Fibroblast of skin of left quadriceps (primary cell): ENCODE measurements at regions not wholly inside any gene's neighbourhood (a gene's known extent, or its start where the extent isn't known, plus 50 kb on each side); places are given as distances from the start of the nearest gene placed in this dataset.
"Not testable (repeated sequence)": the region's sequence is repeated elsewhere in the genome, so short reads cannot be mapped to it uniquely, and the experiment has no call there.

Experiments
- DNase-seq, 2 experiments: peaks; one replicate each; pipeline ENCODE4 v3.0.0-alpha.2; 2013; ENCODE audit warnings: low read depth in 2 of 2

DNA sequence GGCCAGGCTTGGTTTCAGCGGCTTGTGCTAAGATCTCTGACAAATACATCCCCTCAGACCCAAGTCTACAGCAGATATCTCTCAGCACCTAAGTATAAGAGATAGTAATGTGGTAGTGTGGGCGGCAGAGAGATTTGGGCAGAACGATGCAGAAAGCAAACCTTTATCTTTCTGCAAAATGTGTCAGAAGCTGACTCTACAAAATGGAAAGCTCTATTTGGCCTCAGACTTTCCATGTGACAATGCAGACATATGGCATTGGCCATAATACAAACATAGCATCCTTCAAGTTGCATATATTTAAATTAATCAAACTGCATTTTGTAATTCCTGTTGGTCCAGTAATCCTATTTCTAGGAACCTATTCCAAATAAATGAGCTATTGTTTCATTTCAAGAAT lies 102.5 kb upstream of the RAI14 start:
- DNase-seq: no peak

DNA sequence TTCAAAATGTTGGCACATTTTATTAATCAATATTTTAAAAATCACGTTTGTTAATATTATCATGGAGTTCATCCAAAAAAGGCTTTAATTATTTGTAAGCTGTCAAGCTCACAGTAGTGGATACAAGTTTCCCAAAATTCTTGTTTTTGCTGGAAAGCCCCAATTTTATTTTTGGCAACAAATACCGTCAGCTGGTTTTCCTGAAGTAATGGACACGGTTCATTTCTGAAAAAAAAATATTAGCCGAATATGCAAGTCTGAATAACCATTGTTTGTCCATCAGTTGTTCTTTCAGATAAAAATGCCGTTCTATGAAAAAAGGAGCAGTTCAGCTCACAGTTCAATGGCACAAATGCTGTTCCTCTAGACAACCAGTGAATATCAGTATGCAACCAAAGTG lies 101.5 kb upstream of the RAI14 start:
- DNase-seq: no peak

DNA sequence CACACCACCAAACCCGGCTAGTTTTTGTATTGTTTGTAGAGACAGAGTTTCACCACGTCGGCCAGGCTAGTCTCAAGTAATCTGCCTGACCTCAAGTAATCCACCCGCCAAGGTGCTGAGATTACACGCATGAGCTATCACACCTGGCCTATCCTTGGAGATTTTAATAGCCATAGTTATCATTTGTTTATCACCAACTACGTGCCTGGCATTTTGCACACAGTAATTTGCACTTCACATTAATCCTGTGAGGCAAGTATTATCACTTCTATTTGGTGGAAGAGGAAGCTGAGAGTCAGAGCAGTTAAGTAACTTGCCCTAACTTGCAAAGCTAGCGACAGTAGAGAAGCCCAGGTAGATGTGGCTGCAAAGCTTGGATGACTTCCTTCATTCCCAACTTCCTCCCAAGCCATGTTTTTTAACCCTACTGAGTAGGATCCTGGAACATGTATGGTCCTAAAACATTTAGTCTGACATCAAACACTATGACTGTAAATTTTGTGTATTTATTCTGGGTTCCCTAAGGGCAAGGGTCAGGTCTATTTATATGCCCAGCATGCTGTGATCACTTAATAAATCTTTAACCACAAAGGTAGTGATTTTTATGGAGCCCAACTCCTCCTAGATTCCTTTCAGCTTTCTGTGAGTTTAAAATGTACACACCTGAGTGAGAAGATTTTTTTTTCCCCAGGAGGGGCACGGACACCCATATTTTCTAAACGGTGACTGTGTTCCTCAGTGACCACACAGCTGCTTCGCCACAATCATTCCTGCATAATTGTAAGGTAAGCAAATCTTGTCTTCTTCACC lies 100.2 kb upstream of the RAI14 start:
- DNase-seq: no peak

DNA sequence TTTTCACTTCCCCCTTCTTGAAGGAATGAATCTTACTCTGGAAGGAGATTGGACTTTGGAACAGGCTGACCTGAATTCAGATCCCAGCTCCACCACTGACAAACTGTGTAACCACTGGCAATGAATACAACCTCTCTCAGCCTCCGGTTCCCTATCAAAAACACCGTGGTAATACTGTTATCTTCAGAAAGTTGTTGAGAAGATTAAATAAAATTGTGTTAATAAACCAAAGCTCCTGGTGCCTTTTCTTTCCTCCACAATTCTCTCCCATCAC lies 99.7 kb upstream of the RAI14 start:
- DNase-seq: no peak

DNA sequence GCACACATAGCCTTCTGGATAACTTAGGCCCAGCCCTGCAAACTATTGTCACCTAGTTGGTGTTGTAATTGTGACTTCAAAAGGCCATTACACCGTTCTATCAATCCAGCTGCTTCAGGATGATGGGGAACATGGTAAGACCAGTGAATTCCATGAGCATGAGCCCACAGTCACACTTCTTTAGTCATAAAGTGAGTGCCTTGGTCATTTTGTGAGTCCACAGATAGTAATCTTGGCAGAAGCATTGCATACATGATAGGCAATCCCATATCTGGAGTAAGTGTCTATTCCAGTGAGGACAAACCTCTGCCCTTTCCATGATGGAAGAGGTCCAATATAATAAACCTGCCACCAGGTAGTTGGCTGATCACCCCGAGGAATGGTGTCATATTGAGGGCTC lies 94.5 kb upstream of the RAI14 start:
- not testable (repeated sequence) for DNase-seq

DNA sequence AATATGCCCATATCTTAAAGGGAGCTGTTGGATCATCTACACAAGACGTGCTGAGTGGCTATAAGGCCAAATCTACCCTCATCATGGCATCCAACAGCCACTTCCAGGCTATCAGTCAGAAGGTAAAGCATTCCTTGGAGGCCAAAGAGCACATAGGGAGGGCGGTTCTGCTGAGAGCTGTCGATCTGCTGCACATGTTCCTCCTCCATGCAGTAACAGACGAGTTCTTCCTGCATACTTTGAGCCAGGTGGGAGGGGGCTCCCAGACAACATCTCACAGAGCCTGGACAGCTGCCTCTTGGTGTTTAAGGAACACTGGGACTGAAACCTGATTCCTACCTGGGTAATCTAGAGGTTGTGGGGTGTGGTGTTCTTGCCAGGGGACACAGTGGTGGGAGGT lies 93.3 kb upstream of the RAI14 start:
- DNase-seq: no peak

DNA sequence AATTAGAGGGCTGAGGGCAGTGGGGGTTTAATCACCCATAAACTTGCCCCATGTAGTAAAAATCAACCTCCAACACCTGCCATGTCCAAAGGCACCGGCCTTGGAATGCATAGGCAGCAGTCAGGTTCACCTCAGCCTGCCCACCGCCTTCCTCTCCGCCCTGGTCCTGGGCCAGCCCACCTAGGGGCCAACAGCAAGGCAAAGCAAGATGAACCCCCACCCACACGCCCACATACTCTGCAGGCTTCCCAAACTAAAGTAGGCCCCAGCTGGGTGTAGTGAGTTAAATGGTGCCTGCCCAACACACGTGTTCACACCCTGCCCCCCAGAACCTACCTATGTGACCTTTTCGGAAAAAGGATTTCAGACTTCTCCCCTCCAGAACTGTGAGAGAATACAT lies 92.9 kb upstream of the RAI14 start:
- no peak for DNase-seq

DNA sequence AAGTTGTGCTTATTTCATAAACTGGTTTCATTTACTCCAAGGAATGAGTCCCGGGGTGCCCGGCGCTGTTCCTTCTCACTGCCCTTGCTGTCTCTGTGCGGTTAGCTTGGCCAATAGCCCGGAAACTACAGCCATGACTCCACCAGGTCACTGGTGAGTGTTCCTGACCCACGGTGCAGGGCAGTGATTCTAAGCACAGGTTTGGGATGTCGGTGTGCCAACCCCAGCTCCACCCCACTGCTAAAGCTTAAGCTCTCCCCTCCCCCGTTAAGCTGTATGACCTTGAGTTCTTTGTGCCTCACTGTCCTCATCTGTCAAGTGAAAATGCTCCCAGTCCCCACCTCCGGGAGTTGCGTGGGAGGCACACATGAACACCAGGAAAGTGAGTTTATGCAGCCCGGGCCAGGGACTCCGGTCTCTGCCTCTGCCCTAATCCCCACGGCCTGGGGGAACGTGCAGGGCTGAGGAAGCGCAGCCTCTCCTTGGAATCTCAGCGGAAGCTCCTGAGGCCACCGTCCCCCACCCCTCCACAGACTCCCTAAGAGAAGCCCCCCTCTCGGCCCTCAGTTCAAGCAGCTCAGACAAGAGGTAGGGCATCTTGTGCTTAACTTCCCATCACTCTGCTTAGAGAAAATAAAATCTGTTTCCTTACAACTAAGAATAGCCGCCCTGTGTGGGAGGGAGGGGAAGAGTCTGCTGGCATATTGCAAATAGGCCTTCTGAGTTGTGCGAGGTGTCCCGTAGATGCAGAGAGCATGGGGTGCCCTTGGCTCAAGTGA lies 92.0 kb upstream of the RAI14 start:
- no peak for DNase-seq

DNA sequence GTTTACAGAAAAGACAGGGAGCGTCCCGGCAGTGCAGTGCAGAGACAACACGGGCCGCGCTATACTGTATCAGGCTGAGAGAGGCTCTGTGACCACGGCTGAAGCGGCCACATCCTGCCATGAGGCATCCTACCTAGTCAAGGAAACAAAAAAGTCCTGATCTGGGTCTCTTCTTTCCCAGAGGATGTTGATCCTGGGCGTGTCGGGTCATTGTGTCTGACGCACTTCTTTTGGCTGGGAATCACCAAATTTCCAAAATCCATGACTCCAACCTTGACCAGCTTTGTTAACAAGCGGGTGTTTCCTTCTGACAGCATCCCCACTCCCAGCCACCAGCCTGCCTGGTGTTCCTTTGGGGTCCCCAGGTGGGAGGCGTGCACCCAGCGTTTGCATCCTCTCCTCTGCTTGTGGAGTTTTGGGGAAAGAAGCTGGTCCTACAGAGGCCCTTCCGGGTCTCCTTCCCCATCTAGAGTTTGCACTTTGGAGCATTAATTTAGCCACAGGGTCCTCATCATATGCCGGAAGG lies 91.4 kb upstream of the RAI14 start:
- no peak for DNase-seq

DNA sequence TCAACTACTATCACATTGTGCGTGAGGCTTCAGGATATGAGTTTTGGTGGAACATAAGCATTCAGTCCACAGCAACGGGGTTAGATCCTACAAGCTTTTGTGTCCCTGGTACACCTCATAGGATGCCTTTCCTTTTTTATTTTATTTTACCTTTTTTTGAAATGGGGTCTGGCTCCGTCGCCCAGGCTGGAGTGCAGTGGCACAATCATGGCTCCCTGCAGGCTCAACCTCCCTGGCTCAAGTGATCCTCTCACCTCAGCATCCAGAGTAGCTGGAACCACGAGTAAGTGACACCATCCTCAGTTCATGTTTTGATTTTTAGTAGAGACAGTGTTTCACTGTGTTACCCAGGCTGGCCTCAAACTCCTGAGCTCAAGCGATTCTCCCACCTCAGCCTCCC lies 86.0 kb upstream of the RAI14 start:
- no peak for DNase-seq

DNA sequence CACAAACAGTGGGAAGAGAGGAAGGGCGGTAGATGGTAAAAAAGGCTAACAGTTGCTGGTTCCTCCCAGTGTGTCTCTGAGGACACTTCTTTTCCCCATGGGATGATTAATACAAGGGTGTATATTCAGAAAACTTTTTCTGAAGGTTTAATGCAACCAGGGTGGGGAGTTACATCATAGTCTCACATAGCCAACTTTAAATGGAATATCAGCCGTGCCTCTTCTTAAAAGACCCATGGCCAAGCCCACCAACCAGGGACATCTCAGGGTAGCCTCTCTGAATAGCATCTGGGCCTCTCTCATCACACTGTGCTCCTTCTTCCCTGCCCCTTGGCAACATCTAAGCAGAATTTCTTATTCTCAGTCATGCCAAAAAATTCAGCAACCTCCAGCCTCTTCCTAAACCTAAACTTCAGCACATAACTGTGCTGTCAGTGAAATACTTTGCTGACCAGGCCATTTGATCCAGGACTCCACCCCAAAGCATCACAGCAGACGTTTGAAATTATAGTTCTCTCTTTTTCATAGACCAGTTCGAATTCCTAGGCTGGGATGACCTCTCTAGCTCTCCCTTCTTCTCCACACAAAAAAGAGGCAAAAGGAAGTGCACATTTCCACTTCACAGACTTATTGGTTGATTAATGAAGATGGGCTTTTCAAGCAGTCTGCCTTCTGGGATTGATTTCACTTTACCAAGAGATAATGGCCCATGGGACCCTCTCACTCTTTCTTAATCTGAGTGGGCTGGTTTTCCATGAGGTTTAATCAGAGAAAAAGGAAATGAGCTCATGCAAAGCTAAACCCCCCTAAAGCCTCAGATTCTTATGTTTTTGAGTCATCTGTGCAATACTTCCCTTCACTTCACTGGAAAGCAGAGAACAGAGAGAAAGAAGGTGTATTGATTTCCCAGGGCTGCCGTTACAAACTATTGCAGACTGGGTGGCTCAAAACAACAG lies 85.1 kb upstream of the RAI14 start:
- DNase-seq: peak; percentile 91 to 92

DNA sequence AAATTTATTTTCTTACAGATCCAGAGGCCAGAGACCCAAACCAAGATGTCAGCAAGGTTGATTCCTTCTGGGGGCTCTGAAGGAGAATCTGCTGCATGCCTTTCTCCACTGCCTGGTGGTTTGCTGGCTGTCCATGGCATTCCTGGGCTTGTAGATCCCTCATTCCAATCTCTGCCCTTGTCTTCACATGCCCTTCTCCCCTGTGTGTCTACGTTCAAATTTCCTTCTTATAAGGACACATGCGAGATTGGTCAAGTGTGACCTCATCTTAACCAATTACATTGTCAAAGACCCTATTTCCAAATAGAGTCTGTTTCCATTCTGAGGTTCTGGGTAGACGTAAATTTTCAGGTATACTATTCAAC lies 84.5 kb upstream of the RAI14 start:
- DNase-seq: peak in 1 of 2 experiments; percentile 49

DNA sequence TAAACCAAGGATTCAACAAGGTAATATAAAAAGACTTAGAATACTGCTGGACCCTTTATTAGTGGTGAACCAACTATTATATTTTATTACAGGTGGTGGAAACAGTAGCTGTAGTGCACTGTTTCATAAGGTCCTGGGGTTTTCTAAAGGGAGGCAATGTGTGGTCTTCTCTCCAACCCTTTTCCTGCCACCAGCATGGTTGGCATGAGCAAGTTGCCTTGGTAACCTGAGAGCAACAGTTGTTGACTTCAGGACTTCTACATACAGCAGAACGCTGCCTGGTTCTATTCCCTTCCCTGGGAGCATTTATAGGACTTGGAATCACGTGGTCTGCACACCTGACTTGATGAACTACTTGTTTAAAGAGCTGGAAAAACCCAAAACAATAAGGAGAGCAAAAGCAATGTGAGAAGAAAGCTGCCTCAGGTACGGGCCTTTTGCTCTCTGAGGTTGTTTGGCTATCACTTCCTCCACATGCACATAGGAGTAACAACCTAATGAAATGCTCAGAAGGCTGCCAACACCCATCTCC lies 81.1 kb upstream of the RAI14 start:
- DNase-seq: no peak

DNA sequence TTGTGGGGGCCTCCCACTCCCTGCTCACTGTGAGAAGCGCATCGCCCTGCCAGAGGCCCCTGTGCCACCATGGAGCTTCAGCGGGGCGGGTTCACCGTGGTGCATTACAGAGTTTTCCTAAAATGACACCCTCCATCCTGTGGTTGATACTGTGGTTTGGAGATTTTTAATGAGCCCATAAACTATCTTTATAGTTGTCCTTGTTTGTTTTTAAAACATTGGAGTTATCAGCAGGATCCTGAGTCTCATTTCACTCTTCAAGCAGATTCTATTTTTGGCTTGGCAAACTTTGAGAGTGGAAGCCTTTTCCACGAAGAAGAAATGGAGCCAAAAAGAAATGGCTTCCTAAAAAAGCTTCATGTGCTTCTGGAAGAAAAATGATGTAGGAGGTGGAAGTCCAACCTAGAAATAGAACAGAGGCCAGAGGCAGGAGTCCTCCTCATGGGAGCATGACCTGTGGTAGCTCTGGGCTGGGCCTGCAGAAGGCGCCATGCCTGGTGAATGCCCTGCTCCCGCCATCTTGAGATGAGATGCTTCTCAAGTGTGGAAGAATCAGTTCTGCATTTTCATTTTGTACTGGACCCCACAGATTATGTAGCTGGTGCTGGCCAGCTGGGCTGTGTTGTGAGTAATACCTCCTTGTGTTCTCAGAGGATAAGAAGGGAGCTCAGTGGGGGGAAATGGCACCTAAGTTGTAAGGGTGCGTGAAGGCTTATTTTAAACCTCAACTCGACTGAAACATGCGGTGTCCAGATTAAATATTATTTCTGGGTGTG lies 79.0 kb upstream of the RAI14 start:
- DNase-seq: no peak

DNA sequence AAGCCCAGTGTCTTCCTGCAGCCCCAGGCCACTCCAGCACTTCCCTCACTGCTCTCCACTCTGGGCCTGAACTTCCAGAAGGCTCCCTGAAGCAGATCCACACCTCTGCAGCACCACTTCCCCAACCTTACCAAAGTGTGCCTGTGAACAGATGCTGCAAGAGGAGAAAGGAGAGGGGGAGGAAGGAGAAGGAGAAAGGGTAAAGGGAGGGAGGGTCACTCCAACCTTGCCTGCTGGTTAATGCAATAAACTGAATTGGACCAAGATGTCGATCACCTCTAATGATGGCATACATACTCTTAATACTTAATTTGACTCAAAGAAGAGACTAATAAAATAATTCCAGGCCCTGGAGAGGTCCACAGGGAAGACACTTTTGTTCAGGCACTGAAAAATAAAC lies 77.2 kb upstream of the RAI14 start:
- no peak for DNase-seq

DNA sequence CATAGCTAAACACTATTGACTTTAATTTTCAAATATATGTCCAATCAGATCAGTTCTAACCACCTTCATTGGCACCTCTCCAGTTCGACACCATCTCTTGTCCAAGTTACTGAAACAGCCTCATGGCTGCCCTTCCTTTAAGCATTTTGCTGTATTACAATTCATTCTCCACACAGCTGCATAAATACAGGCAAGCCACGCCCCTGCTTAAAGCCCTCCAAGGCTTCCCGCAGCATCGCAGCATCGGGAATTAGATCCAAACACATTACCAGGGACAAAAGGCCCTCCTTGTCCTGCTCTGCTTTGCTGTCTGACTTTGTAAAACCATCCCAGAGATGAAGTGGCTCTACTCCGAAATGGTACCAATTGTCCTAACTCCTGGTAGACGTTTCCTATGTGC lies 75.1 kb upstream of the RAI14 start:
- DNase-seq: no peak

DNA sequence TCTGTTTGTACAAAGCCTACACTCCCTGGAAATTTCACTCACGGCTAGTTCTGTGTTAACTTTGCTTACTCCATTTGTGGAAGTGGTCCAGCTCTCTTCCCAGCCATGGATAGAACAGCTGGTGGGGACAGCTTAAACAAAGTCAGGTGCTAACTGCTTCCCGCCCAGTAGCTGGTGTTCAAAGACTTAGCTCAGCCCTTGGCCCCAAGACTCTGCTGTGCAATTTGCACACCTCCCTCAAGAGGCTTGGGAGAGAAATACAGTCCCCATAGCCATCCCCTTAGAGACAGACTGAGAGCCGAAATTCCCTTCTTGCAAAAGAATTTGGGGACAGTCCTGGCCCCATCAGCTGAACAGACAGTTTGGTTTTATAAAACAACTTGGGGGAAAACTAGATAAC lies 73.8 kb upstream of the RAI14 start:
- no peak for DNase-seq

DNA sequence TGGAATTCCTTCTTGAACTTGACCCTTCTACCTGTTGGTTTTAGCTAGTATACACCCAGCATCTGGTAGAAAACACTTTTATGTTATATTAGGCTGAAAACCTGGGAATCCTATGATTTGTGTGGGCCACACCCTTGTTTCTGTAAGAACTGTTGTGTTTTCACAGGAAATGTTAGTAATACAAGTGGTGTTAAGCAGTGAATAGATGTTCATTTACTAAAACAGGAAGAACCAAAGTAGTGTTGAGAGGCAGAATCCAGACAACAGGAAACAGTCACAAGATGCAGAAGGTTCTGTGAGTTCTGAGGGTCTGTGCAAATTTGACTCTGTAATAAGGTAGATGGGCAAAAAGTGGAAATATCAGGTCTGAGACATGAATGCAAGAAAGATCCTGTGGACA lies 73.0 kb upstream of the RAI14 start:
- DNase-seq: no peak

DNA sequence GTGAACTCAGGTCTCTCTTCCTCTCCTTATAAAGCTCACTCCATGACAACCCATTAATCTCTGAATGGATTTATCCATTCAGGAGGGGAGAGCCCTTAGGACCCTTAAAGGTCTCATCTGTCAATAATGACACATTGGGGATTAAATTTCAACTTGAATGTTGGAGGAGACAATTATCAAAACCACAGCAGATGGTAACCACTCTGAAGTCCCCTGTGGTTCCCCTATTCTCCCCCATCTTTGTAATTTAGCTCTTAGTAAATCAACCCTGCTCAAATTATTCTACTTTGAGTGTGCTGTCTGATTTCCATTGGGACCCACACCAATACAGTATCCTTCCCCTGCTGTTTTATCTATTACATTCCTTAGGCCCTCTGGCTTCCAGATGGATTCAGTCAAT lies 72.0 kb upstream of the RAI14 start:
- DNase-seq: no peak

DNA sequence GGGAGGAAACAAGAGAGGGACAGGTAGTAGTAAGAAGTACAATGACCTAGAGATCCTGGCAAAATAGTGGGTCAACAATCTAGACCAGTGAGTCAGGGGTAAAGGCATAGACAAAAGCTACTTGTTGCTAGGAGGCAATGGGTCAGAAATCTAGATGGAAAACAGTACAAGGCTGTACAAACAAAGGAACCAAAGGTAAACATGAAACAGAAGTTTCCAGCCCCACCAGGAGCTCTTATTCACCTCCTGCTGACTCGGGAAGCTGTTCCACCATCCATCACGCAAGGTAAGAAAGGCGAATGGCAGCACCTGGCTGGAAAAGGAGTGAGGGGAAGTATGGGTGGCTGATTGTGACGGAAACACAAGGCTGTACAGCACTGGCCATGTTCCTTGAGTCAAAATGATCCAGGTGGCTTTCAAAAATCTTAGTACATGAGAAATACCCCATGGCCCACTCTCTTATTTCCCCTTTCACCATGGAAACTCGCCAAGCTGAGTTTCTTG lies 70.5 kb upstream of the RAI14 start:
- no peak for DNase-seq
